T-helper 1 cell (primary cell): ENCODE measurements at regions not wholly inside any gene's neighbourhood (a gene's known extent, or its start where the extent isn't known, plus 50 kb on each side); places are given as distances from the start of the nearest gene placed in this dataset.

ENCODE experiments used
- DNase-seq, 5 donors: peaks; one replicate each; pipeline ENCODE4 v3.0.0-alpha.2; 2012 to 2020

GRCh38 chr13:44058624-44059215 lies 179.0 kb downstream of the LACC1 start:
- no peak for DNase-seq

- no peak for DNase-seq
Measured at GRCh38 chr13:44061876-44062275, 182.2 kb downstream of the LACC1 start.

- DNase-seq = no peak
Measured at GRCh38 chr13:44063467-44063866, 183.8 kb downstream of the LACC1 start.

- DNase-seq = no peak
Measured at GRCh38 chr13:44063881-44064280, 184.2 kb downstream of the LACC1 start.

DNA sequence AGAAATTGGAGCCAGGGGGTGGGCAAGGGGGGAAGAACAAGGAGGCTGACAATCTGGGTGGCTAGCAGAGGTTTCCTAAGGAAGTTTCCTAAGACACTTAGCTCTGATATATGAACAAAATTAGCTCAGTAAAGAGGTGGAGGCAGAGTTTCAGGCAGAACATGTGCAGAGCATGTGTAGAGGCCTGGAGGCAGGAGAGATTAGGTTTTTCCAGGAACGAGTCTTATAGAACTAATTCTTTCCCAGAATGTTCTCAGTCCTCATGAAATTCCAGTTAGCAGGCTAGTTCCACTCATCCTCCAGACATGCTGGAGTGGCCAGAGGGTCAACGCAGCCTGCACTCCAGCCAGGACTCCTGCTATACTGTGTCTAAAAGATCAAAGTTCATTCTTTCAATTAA lies 184.7 kb downstream of the LACC1 start:
- DNase-seq = no peak

DNA sequence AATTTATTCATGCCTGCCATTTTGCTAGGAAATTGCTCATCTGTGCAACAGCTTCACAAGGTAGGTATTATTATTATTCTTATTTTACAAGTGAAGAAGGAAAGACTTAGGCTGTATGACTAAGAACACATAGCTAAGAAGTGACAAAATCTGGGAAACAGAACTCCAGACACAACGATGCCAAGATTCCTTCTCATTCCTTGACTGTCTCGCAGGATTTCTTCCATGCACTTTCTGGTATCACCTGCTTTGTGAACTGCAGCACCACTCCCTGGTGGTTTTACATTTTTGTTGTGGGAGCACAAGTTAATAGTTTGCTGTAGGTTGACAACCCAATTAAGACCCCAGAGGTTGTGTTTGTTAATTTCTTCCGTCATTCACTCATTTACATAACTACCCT lies 188.5 kb downstream of the LACC1 start:
- DNase-seq = no peak

GRCh38 chr13:44068737-44069136 lies 189.0 kb downstream of the LACC1 start:
- no peak for DNase-seq

DNA sequence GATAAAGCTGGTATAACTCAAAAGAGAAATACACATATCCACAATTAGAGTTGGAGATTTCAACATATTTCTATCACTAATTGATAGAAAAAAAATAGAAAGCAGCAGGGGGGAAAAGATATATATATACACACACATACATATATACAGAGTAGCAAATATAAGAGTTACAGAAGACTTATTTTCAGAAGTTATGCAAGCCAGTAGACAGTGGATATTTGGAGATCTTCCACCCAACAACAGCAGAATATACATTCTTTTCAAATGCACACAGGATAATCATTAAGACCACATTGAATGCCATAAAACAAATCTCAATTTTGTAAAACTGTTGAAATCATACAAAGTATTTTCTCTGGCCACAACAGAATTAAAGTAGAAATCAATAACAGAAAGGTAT lies 192.8 kb downstream of the LACC1 start:
- DNase-seq = no peak

DNA sequence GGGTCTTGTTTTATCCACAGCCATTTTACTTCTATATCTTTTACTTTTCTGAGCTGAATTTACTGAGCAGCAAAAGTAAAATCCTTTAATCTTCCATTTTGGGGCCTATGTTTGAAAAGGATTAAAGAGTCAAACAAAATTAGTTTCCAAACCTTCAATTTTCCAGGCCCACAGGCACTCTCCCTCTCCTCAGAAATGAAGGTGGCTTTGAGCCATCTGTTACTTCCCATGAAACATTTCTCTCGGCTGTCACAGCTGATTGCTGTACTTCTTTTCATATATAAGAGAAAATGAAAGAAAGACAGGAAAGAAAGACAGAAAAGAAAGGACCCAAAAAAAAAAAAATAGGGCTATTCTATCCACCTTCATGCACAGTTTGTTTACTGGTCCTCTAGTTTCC lies 194.9 kb downstream of the LACC1 start:
- no peak for DNase-seq

GRCh38 chr13:44075113-44075512 lies 195.4 kb downstream of the LACC1 start:
- no peak for DNase-seq

DNA sequence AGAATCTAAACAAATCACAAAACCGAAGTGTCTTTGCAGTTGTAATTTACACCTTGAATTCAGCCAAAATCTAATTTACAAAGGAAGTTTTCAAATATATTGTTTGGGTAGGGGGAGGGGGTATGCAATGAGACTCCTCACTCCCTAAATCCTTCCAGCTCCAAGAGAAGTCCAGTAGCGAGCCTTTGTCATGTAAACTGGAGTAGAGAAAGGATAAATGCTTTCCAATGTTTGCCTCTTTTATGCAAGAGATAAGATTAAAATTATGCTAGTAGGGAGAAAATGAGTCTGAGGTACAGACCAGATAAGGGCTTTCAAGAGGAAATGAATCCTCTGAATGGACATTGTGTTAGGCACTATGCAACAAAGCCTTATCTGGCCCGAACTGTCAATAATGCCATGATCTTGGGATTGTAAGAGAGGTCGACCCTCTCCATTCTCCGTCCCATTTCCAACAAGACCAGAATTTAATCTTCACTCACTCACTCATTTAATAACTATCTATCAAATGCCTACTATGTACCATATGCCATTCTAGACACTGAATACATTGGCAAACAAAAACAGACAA lies 199.2 kb downstream of the LACC1 start:
- DNase-seq = no peak

- DNase-seq = no peak
Measured at GRCh38 chr13:44079413-44080205, 199.9 kb downstream of the LACC1 start.

GRCh38 chr13:44084146-44084545 lies 204.4 kb downstream of the LACC1 start:
- DNase-seq = no peak

GRCh38 chr13:44086389-44086788 lies 206.7 kb downstream of the LACC1 start:
- no peak for DNase-seq

DNA sequence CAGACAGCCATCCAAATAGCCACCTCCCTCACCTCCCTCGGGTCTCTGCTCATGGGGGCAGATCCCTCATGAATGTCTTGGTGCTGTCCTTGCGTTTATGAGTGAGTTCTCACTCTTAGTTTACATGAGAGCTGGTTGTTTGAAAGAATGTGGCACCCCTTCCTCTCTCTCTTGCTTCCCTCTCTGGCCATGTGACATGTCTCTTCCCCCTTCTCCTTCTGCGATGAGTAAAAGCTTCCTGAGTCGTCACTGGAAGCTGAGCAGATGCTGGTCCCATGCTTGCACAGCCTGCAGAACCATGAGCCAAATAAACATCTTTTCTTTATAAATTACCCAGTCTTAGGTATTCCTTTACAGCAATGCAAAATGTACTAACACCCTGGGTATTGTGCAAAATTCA lies 208.7 kb downstream of the LACC1 start:
- no peak for DNase-seq

DNA sequence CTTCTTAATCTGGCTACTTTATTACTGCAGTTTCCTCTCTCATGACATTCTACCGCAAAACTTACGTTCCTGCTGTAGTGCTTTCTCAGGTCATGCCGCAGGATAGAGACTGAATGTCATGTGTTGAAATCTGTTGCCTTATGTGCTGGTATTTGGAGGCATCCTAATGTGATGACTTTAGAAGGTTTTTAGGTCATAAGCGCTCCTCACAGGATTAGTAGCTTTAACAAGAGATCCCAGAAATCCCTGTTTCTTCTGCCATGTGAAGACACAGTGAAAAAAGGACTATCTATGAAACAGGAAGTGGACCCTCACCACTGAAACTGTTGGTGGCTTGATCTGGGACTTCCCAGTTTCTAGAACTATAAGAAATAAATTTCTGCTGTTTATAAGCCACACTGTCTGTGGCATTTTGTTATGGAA lies 209.3 kb downstream of the LACC1 start:
- peak in 1 of 5 donors; percentile 7 for DNase-seq

DNA sequence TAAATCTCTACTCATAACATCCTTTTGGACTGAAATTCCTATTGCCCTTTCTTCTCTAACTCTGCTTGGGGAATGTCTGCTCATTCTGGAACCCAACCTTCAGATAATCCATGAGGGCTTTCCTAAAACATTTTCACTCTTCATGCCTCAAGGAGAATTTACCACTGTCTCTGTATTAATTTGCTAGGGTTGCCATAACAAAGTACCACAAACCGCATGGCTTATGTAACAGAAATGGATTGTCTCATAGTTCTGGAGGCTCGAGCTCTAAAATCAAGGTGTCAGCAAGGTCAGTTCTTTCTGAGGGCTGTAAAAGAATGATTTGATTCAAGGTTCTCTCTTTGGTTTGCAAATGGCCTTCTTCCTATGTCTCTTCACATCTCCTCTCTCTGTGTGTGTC lies 209.7 kb downstream of the LACC1 start:
- DNase-seq = no peak

DNA sequence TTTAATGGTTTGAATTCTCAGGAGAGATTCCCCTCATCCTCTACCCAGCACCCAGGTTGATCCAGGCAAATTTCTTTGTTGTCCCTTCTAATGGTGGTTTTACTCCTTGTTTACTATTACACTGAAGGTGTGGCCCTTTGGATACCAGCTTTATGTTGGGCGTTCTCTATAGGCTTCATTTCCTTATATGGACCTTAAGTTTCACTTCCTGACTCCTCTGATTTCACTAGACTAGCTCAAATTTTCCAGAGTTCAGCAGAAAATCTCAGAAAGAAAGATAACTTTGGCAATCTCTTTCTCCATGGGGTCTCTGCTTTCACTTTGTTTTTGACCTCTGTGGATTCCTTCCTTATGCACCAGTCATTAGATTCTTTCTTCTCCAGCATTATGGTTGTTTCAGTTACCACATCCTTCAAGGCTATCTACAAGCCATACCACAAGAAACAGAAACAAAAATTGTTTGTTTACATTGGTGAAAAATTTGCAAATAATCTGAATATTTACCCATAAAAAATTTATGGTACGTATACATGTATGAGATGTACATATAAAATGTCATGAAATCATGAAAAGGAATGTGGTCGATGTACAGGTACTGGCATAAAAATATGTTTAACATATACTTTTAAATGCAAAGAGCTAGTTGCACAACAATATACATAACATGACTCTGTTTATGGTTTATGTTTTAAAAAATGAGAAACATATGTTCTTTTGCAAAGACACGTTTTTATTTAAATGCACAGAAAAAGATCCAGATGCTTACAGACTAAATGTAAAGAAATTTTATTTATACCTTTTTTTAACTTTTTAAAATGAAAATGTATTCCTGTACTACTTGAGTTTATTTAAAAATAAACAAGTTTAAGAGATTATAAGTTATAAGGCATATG lies 212.6 kb downstream of the LACC1 start:
- DNase-seq = no peak

DNA sequence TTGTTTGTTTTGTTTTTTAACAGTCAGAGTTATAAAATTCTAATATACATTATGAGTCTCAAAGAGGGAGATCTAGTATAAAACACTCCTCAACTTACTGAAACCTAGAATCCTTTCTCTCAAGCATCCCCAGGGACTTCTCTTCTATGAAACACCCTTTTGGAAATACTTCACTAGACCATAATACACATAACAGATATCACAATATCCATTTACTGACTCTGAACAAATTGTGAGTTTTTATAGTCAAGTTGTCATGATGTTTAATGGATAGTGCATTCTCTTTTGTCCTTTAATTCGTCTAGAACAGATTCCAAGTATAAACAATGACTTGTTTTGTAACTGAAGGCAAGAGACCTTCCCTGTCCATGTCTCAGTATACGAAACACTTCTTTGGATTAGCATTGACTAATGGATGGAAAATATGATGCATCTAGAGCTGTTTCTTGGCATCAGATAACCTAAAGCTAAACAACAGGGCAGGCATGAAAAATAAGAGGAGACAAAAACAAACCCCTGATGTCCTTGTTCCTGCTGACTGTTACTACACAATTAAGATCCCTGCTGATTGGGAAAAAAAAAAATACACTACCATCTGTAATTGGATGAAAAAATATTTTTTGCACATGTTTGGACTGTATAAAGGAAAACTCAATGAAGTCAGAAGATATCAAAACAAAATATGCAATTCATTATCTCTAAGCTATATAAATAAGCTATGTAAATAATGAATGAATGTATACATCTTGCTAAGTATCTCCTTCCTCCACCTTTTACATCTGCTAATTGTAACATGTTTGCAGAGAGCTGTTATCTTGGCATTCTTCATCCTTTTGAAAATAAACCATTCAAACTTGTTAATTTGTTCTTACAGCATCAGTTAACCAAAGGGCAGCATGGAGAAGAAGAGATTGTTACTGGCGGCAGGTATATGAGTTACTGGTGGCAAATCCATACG lies 214.2 kb downstream of the LACC1 start:
- no peak for DNase-seq

GRCh38 chr13:44096901-44097300 lies 217.2 kb downstream of the LACC1 start:
- no peak for DNase-seq

DNA sequence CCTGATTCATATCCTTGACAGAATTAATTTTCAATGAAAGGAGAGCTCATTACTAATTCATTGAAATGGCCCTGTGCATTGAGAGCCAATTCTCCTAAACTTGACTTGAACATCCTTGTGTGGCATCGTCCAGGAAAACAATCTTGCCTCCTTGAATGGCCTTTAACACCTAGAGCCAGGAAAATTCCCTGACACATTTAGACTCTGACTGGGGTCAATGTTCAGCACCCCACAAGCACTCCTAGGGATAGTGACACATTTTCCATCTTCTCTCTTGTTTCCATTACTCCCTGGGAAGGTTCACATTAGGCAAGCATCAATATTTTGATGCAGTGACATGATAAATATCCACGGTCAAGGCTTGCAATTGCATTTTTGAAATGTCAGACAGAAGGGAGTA lies 218.9 kb downstream of the LACC1 start:
- no peak for DNase-seq
